ENCODE measurements at regions not wholly inside any gene's neighbourhood (a gene's known extent, or its start where the extent isn't known, plus 50 kb on each side); places are given as distances from the start of the nearest gene placed in this dataset.
"Not testable (repeated sequence)": the region's sequence is repeated elsewhere in the genome, so short reads cannot be mapped to it uniquely, and the experiment has no call there.

DNA sequence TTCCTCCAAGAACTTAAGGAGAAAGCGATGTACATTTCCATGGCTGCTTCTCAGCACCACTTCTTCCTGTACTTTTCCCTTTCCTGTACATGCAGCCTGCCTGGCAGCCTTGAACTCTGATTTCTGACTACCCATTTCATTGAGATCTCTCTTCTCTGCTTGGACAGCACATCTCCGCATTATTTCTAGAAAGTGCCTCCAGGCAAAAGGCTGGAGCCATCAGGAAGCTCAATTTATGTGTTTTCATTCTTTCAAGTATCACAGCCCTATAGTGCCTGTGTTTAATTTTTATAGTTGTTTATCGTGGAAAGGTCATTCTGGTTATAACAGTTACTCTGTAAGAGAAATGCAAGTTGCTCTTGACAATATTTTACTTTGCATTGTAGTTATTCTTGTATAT, 688.0 kb upstream of the ANKRD30A start:
- intact Hi-C loops (cut with DNase I), result no loop called here
- no peak for DNase-seq (ENCODE audit: low spot score)

DNA sequence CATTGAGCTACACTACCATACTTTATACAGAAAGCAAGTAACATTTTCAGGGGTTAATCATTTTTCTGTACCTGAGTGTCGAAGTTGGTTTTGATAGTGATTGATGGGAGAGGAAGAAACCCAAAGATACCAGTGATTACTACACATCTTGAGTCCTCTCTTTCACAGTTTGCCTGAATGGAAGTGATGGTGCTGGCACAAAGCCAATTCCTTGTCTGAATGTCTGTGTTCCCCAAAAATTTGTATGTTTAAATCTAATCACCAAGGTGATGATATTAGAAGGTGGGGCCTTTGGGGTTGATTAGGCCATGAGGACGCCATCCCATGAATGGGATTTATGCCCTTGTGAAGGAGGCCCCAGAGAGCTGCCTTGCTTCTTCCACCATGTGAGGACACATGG, 696.9 kb upstream of the ANKRD30A start:
- no peak for DNase-seq (ENCODE audit: low spot score)
- intact Hi-C loops (cut with DNase I), result no loop called here

DNA sequence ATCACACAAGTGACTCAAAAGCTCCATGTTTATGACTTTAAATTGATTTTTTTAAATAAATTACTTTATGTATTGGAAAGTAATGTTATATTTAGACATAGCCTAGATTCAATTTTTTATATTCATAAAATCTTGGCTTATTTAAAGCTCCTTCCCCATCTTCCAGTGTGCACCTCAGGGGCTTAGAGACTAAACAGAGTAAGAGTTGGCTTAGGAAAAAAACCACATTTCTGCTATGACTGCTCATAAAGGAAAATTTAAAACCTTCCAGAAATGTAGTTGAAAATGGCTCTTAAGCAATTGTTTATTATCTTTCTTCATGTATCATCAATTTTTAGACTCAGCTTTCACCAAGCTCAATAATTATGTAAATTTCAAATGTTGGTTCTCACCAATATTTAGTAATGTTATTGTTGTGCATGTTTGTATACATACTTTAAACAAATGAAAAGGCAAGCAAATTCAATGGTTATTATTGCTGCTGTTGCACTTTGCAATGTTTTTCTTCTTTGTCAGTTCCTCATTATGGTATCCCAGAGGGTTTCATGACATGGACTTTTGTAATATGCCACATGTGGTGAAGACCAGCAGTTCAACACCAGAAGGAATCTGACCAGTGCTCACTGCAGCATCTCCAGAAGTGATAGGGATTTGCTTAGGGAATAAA, 700.1 kb upstream of the ANKRD30A start:
- intact Hi-C loops (cut with DNase I), result no loop called here
- no peak for DNase-seq (ENCODE audit: low spot score)

DNA sequence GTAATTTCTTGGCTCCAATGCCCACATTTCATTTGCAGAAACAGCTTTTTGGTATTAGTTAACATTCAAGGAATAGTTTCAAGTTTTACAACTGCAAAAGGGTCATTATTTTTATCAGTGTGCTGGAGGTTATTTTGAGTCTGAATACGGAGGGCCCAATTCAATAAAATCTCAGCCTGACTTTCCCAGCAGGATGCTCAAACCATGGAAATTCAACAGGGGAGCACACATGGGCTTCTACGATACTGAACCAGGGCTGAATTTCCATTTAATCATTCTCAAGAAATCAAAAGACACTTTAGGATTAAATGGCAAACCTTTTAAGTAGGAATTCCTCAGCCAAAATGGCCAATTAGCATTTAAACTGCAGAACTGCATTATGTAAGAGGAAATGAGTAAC, 700.9 kb upstream of the ANKRD30A start:
- intact Hi-C loops (cut with DNase I), result no loop called here
- DNase-seq (ENCODE audit: low spot score), result no peak

DNA sequence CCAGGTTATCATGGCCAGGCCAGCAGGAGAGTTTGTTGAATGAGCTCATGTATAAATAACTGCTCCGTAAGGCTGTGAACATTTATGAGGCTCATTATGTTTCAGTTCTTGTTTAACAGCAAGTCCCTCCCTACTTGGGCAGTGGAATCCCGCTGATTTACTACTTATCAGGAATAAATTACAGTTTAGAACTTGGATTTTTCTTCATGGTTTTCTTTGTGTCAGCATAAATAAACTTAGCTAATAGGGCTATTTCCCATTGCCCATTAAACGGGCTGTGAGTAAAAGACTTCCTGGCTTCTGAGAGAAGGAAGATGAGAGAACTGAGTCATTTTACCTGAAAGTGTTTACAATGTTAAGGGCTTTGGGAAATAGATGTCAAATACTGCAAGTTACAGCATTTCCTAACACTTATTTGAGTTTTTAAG, 701.6 kb upstream of the ANKRD30A start:
- no peak for DNase-seq (ENCODE audit: low spot score)
- intact Hi-C loops (cut with DNase I), result no loop called here

DNA sequence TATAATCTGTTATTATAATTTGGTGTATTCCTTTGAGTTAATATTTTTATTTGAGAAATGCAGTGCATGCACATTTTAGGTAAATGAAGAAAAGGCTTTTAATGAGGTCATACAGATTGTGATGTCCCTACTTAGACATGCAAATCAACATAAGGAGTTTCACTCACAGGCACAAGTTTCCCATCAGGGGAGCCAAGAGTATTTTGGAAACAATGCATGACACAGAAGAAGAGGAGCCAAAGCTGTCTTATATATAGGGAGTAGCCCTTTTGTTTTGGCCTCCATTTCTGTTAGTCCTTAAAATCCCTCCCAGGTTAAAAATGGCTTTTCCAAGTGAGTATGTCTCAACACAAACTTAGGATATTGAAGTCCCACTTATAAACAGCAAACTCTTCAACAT, 703.4 kb upstream of the ANKRD30A start:
- DNase-seq (ENCODE audit: low spot score), result no peak
- intact Hi-C loops (cut with DNase I), result no loop called here

DNA sequence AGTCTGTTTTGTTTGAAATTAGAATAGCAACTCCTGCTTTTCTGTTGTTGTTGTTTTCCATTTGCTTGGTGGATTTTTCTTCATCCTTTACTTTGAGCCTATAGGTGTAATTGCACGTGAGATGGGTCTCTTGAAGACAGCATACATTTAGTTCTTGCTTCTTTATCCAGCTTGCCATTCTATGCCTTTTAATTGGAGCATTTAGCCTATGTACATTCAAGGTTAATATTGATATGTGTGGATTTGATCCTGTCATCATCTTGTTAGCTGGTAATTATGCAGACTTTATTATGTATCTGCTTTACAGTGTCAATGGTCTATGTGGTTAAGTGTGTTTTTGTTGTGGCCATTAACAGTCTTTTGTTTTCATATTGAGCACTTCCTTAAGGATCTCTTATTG, 708.9 kb upstream of the ANKRD30A start:
- intact Hi-C loops (cut with DNase I), result no loop called here
- DNase-seq (ENCODE audit: low spot score), result no peak

DNA sequence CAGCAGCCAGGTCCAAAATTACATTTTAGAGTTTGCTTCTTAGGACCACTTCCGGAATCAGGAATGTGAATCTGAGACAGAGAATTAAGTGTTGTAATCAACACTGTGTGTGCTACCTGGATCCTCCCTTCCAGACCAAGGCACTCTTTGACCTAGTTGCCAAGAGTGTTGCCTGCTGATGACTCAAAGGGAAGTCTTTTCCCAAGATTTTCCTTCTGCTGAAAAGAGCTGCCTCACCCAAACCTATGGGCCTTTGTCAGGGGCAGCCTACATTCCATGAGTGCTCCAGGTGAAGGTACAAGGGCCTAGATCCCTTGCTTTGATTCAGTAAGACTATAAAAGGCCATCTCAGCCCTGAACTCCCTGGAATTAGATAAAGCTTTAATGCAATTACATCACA, 712.5 kb upstream of the ANKRD30A start:
- intact Hi-C loops (cut with DNase I), result no loop called here

DNA sequence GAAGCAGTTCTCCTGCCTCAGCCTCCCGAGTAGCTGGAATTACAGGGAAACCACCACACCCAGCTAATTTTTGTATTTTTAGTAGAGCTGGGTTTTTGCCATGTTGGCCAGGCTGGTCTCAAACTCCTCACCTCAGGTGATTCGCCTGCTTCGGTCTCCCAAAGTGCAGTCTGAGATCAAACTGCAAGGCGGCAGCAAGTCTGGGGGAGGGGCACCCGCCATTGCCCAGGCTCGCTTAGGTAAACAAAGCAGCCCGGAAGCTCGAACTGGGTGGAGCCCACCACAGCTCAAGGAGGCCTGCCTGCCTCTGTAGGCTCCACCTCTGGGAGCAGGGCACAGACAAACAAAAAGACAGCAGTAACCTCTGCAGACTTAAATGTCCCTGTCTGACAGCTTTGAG, 725.2 kb upstream of the ANKRD30A start:
- intact Hi-C loops (cut with DNase I); DNase-seq (ENCODE audit: low spot score): not testable (repeated sequence)

More for the DNA sequence above, 712.5 kb upstream of the ANKRD30A start:
- DNase-seq (ENCODE audit: low spot score), result no peak

DNA sequence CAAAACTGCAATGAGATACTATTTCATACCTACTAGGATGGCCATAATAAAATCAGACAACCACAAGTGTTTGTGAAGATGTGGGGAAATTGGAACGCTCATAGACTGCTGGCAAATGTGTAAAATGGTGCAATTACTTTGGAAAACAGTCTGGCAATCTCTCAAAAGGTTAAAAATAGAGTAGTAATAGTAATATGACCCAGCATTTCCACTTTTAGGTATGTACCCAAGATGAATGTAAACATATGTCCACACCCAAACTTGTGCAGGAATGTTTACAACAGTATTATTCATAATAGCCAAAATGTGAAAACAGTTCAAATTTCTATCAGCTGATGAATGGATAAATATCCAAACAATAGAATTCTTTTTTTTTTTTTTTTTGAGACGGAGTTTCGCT, 731.6 kb upstream of the ANKRD30A start:
- intact Hi-C loops (cut with DNase I), result no loop called here

DNA sequence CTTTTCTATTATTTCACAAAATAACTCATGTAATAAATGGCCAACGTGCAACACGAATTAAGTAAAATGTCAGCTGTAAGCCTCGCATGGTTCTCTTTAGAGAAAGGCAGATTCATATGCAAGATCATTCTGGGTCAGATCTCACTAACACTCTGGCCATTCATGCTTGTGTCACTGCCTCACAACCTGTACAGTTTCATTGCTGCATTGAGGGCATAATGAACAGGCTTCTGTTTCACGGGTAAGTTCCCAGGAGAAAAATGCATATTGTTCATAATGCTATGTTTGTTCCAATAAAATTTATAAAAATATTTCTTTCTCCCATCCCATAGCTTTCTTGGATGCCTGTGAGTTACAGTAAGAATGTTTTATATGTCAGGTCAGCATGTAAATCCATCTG, 734.0 kb upstream of the ANKRD30A start:
- no peak for DNase-seq (ENCODE audit: low spot score)
- intact Hi-C loops (cut with DNase I), result no loop called here

More for the DNA sequence above, 731.6 kb upstream of the ANKRD30A start:
- no peak for DNase-seq (ENCODE audit: low spot score)

DNA sequence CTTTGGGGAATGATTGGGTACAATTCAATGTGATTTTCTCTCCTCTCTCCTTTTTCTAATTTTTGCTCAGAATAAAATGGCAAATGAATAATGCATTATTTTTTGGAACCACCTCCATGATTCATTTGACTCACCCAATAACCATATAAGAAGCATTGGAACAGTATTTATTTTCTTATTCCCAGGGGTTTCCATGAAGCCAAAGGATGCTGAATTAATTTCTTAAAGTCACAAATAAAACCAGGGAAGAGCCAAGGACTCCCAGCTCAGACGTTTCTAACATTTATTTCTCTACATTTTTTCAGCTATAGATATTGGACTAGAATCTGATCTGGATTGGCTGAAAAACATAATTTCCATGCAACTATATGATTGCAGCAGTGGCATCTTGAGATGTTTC, 735.2 kb upstream of the ANKRD30A start:
- DNase-seq (ENCODE audit: low spot score), result no peak
- intact Hi-C loops (cut with DNase I), result no loop called here

DNA sequence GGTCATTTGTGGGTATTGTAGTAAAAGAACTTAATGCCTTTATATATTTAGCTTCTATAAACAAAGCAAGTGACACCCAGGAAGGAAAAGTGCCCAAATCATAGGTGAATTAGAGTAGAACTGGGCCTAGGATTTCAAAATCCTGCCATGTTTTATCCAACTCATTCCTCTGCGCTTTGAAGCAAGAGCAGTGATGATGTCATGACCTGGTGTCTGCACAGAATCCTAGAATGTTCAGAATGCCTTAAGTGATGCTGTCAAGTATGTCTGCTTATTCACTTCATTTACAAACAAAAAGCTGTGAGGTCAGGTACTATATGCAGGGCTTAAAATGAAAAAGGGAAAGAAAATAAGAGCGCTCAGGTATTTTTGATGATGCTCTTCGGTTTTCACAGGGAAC, 737.2 kb upstream of the ANKRD30A start:
- DNase-seq (ENCODE audit: low spot score), result no peak
- intact Hi-C loops (cut with DNase I), result no loop called here

DNA sequence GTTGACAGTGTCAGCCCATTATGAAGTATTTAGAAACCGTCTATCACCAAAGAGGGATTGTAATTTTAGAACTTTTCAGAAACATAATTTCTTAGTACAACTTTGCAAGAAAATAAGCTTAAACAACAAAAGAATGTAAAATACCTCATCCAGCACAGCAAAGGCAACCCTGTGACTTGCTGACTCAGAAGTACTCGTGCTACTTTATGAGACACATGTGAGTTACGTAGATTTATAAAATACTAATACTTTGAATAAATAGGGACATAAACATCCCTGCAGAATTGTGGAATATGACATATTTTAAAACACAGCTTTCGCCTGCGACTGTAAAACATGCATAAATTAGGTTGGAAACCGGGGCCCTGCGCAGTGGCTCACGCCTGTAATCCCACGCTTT, 739.7 kb upstream of the ANKRD30A start:
- intact Hi-C loops (cut with DNase I), result no loop called here
- DNase-seq (ENCODE audit: low spot score), result no peak

DNA sequence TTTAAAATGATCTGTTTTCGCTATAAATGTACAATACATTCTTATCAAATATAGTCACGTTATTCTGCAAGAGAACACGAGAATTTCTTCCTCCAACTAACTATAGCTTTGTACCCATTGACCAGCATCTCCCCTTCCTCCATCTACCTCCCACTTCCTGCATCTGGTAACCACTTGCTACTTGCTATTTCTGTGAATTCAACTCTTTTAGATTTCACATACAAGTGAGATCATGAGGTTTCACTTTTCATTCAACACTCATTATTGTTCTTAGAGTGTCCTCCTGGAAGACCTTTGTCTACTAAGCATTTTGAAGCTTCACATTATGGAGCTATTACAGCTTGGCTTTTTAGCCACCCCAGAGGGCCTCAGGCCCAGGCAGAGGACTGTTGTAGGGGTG, 741.3 kb upstream of the FZD8 start:
- intact Hi-C loops (cut with DNase I), result no loop called here
- no peak for DNase-seq (ENCODE audit: low spot score)

DNA sequence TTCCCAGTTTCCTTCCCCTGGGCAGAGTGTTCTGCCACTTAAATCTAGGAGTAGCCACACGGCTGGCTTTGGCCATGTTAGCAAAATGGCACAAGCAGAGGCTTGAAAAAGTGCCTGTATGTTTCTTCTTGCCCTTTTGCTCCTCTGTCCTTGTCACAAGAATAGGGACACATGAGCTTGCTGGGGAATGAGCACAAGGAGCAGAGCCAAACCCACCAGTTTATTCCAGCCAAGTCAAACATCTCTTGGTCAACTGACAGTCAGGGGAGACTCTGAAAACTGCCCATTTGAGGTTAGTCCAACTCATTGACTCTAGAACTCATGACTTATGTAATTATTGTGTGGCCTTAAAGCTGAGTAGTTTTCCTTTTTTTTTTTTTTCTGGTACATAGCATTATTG, 739.7 kb upstream of the FZD8 start:
- intact Hi-C loops (cut with DNase I), result no loop called here
- DNase-seq (ENCODE audit: low spot score), result no peak

DNA sequence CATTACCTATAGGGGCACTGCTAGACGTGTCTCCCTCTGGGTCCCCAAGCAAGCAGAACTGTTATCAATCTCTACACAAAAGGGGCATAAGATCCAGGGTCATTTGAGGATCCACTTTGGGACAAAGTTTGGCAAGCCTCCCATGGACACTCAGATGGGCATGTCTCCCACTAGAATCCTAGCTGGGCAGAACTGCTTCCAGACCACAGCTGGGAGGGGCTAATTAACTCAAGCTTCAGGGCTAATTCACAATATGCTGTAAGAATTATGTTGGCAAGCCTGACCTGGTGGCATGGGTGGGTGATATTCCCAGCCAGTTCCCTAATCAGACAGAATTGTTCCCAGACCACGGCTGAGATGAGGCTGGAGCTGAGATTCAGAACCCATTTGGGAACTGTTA, 738.4 kb upstream of the FZD8 start:
- no peak for DNase-seq (ENCODE audit: low spot score)
- intact Hi-C loops (cut with DNase I), result no loop called here

DNA sequence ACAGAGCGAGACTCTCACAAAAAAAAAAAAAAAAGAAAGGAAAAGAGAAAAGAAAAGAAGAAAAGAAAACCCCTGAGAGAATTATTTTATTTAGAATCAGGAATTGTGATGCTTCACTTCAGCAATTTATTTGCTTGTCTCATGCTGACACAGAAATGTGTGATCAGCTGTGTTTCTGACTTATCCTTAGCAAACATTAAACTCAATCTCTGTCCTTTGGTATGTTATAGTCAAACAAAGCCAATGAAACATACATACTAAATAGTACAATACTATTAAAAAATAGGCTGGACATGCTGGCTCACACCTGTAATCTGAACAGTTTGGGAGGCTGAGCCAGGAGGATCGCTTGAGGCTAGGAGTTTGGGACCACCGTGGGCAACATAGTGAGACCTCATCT, 733.0 kb upstream of the FZD8 start:
- intact Hi-C loops (cut with DNase I), result no loop called here
- no peak for DNase-seq (ENCODE audit: low spot score)

DNA sequence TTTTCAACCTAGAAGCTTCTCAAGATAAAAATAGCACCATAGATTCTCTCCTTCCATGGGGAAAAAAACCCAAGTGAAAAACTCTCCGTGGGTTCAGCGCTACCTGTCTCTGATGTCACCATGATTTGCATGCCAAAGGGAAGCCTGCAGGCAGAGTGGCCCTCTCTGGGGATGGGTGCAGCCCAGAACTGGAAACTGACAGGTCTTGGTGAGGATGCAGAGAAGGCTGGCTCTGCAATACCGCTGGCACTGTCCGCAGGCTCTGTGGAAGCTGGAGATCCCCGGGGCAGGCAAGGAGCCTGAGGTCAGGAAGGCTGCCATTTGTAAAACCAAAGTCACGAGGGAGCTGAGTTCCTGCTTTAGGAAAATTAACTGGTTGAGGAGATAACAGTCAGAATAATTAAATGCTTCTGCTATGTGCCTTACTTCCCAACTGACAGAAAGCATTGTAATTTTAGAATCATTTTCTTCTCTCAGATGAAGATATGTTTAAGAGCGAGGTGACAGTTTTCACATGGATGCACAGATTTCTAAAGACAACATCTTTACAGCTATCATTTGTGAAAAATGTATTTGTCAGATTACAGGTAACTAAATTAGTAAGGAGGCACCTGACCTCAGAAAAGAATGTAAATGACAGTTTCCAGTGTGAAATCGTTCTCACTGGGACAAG, 731.5 kb upstream of the FZD8 start:
- intact Hi-C loops (cut with DNase I), result no loop called here
- DNase-seq (ENCODE audit: low spot score), result no peak

DNA sequence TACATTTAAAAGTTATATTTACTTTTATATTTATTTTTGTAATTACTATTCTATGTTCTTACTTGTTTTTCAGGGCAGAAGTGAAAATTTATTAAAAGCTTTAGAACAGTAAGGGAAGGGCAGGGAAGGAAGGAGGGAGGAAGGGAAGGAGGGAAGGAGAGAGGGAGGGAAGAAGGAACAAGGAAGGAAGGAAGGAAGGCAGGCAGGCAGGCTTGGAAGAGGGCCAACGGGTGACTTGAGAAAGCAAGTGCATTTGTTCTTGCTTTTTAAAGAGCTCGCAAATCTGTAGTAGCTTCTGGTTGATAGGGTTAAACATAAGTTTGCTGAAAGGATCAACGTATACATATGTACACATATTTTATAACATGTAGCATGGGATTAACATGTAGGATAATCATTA, 725.3 kb upstream of the FZD8 start:
- DNase-seq (ENCODE audit: low spot score), result no peak
- intact Hi-C loops (cut with DNase I), result no loop called here

DNA sequence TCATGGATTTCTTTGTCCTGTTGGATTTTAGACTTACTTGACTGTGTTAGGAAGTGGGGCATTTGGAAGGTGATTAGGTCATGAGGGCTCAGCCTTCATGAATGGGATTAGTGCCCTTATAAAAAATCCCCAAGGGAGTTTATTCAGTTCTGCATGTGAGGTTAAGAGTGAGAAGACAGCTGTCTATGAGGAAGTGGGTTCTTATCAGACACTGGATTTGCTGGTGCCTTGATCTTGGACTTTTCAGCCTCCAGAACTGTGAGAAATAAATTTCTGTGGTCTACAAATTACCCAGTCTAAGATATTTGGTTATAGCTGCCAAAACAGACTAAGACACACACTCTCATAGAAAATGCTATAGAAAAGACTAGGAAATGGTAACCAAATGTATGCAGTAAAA, 724.7 kb upstream of the FZD8 start:
- no peak for DNase-seq (ENCODE audit: low spot score)
- intact Hi-C loops (cut with DNase I), result no loop called here

DNA sequence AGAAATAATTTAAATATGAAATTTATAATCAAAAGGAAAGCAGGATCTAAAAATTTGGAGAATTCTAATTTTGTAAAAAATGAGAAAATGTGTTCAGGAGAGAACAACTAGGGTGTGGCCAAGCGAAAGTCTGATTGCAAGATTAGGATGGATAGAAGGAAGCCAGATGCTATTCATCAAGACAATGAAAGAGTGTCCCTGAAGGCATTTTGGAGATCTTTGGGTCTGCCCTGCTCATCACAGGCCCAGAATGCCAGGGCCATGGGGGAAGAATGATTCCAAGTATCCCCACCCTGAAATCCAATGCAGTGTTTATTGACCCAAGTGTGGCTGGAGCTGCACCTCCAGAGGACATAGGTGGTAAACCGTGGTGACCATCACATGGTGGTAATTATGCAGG, 724.0 kb upstream of the FZD8 start:
- intact Hi-C loops (cut with DNase I), result no loop called here
- no peak for DNase-seq (ENCODE audit: low spot score)

Measured in cardiac septum (tissue), 1 donor.